Hepatocyte (in vitro differentiated cells): ENCODE measurements at regions not wholly inside any gene's neighbourhood (a gene's known extent, or its start where the extent isn't known, plus 50 kb on each side); places are given as distances from the start of the nearest gene placed in this dataset.

ENCODE experiments used
- CTCF ChIP-seq: fragments of 200-600 bp; sonication (generic); IDR thresholded peaks from 2 replicates; pipeline ENCODE4 v1.5.1; 2016; ENCODE audit warnings: antibody characterized with exemption, mild to moderate bottlenecking; ENCODE audit not compliant: poor library complexity
- EZH2 ChIP-seq: fragments of 200-600 bp; sonication (generic); IDR thresholded peaks from 2 replicates; pipeline ENCODE4 v1.6.1; 2016; ENCODE audit warnings: antibody characterized with exemption, mild to moderate bottlenecking, borderline replicate concordance
- EZH2phosphoT487 ChIP-seq: fragments of 200-600 bp; sonication (generic); IDR thresholded peaks from one replicate; pipeline ENCODE4 v1.6.1; 2018; ENCODE audit warnings: antibody characterized with exemption, mild to moderate bottlenecking, low read depth, moderate library complexity; ENCODE audit not compliant: unreplicated experiment, severe bottlenecking

- TF ChIP-seq CTCF (no peak), EZH2 (no peak), EZH2phosphoT487 (no peak)
These were observed 217.3 kb downstream of the RAB38 start for GRCh38 chr11:87957961-87958360.
